PC-9 (cell line): ENCODE measurements at regions not wholly inside any gene's neighbourhood (a gene's known extent, or its start where the extent isn't known, plus 50 kb on each side); places are given as distances from the start of the nearest gene placed in this dataset.

Source experiments
- BruUV-seq: library from RNA; stranded (reverse); fragments of 400-500 nt; replicated peaks from 2 replicates; lab custom pipeline; 2021; lab: Mats Ljungman, UMichigan
- CTCF ChIA-PET: fragments of 300-600 bp; sonication (Branson Sonifier 250); formaldehyde crosslinking; loops from one replicate; lab custom pipeline; 2022; ENCODE audit warnings: antibody characterized with exemption; lab: Charles Lee
- POLR2A ChIA-PET: fragments of 300-600 bp; sonication (Branson Sonifier 250); formaldehyde crosslinking; loops from one replicate; lab custom pipeline; 2022; ENCODE audit warnings: antibody characterized with exemption; ENCODE audit not compliant: unreplicated experiment; lab: Charles Lee
- DNase-seq, 2 experiments: peaks; one replicate each; pipeline versions ENCODE4 v3.0.0 to v3.0.0-alpha.2; 2015 to 2022; ENCODE audit warnings: mixed read lengths in 1 of 2
- H2AFZ ChIP-seq: fragments of 200-600 bp; sonication (generic); 2 replicates; pipeline ENCODE4 v1.8.1; 2017; ENCODE audit warnings: antibody characterized with exemption
- H3F3A ChIP-seq: fragments of 200-600 bp; sonication (generic); 2 replicates; pipeline ENCODE4 v1.8.1; 2017; ENCODE audit warnings: antibody characterized with exemption, mild to moderate bottlenecking, low read depth; ENCODE audit not compliant: insufficient read depth
- H3K27ac ChIP-seq: fragments of 200-600 bp; sonication (generic); 2 replicates; pipeline ENCODE4 v1.6.1; 2016; ENCODE audit warnings: mixed run types
- H3K27me3 ChIP-seq: fragments of 200-600 bp; sonication (generic); 2 replicates; pipeline ENCODE4 v1.6.1; 2016; ENCODE audit warnings: low read depth, mixed run types; ENCODE audit not compliant: insufficient read depth
- H3K36me3 ChIP-seq: fragments of 200-600 bp; sonication (generic); 2 replicates; pipeline ENCODE4 v1.6.1; 2016; ENCODE audit warnings: low read depth, mixed run types
- H3K4me1 ChIP-seq: fragments of 200-600 bp; sonication (generic); replicated peaks from 2 replicates; pipeline ENCODE4 v1.6.1; 2016; ENCODE audit warnings: mixed run types; ENCODE audit not compliant: insufficient read depth
- H3K4me2 ChIP-seq: fragments of 200-600 bp; sonication (generic); 2 replicates; pipeline ENCODE4 v1.6.1; 2017; ENCODE audit warnings: mixed run types
- H3K4me3 ChIP-seq: fragments of 200-600 bp; sonication (generic); 2 replicates; pipeline ENCODE4 v1.6.1; 2016; ENCODE audit warnings: mixed run types
- H3K79me2 ChIP-seq: fragments of 200-600 bp; sonication (generic); 2 replicates; pipeline ENCODE4 v1.6.1; 2017; ENCODE audit warnings: low read depth, mixed run types
- H3K9me2 ChIP-seq: fragments of 200-600 bp; sonication (generic); 2 replicates; pipeline ENCODE4 v1.8.1; 2017; ENCODE audit warnings: mild to moderate bottlenecking; ENCODE audit not compliant: insufficient read depth
- H3K9me3 ChIP-seq: fragments of 200-600 bp; sonication (generic); 2 replicates; pipeline ENCODE4 v1.8.1; 2016; ENCODE audit warnings: low read depth; ENCODE audit not compliant: insufficient read depth
- H4K20me1 ChIP-seq: fragments of 200-600 bp; sonication (generic); 2 replicates; pipeline ENCODE4 v1.8.1; 2017; ENCODE audit not compliant: insufficient read depth
- EZH2 ChIP-seq: fragments of 200-600 bp; sonication (generic); IDR thresholded peaks from 2 replicates; pipeline ENCODE4 v1.8.0; 2017; ENCODE audit warnings: antibody characterized with exemption, low read depth
- intact Hi-C: fragments of 100-400 bp; cut with micrococcal nuclease; formaldehyde crosslinking; loops from one replicate; pipeline ENCODE4 v1.10.0; 2022; ENCODE audit not compliant: unreplicated experiment
- TF ChIP-seq, protein P1 (sequence below): fragments of 200-600 bp; sonication (generic); conservative IDR thresholded peaks from 2 replicates; pipeline ENCODE4 v1.6.1; 2017; ENCODE audit warnings: mixed run types, antibody characterized with exemption, mild to moderate bottlenecking, moderate library complexity

- ChIA-PET CTCF (no interaction called here), POLR2A (no interaction called here)
- H3K27ac ChIP-seq: no peak overlapping the region
- H3K4me2 ChIP-seq: no peak overlapping the region
- no peaks in the 10 kb centered on the region for H3K36me3 ChIP-seq
- no peaks in the 10 kb centered on the region for H3K4me1 ChIP-seq
- DNase-seq: no peak
- H3K4me3 ChIP-seq: no peak overlapping the region
- no peak overlapping the region for H2AFZ ChIP-seq
- H3K9me2 ChIP-seq: no peaks in the 10 kb centered on the region
- TF ChIP-seq, protein P1, sequence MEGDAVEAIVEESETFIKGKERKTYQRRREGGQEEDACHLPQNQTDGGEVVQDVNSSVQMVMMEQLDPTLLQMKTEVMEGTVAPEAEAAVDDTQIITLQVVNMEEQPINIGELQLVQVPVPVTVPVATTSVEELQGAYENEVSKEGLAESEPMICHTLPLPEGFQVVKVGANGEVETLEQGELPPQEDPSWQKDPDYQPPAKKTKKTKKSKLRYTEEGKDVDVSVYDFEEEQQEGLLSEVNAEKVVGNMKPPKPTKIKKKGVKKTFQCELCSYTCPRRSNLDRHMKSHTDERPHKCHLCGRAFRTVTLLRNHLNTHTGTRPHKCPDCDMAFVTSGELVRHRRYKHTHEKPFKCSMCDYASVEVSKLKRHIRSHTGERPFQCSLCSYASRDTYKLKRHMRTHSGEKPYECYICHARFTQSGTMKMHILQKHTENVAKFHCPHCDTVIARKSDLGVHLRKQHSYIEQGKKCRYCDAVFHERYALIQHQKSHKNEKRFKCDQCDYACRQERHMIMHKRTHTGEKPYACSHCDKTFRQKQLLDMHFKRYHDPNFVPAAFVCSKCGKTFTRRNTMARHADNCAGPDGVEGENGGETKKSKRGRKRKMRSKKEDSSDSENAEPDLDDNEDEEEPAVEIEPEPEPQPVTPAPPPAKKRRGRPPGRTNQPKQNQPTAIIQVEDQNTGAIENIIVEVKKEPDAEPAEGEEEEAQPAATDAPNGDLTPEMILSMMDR: no peak
- TF ChIP-seq EZH2: no peak
- no peaks in the 10 kb centered on the region for H3K79me2 ChIP-seq
- intact Hi-C loops: no loop called here
- BruUV-seq: no TSS peak
- H4K20me1 ChIP-seq: no peaks in the 10 kb centered on the region
- H3K9me3 ChIP-seq: no peaks in the 10 kb centered on the region
- no peaks in the 10 kb centered on the region for H3F3A ChIP-seq
- H3K27me3 ChIP-seq: no peaks in the 10 kb centered on the region
Observed at GRCh38 chr4:181949704-181950312, 293.4 kb upstream of the TENM3 start.

GRCh38 chr4:181950372-181951127 is 292.7 kb upstream of the TENM3 start:
- POLR2A ChIA-PET: no interaction called here

GRCh38 chr4:181951265-181951664 is 291.9 kb upstream of the TENM3 start:
- H3K27me3 ChIP-seq: no peaks in the 10 kb centered on the region
- no peak overlapping the region for H3K4me3 ChIP-seq
- intact Hi-C loops: no loop called here
- ChIA-PET POLR2A (no interaction called here), CTCF (no interaction called here)
- H3K36me3 ChIP-seq: no peaks in the 10 kb centered on the region
- no peak overlapping the region for H3K27ac ChIP-seq
- H3K9me3 ChIP-seq: no peaks in the 10 kb centered on the region
- H3K4me1 ChIP-seq: no peaks in the 10 kb centered on the region
- no peak overlapping the region for H2AFZ ChIP-seq
- no peaks in the 10 kb centered on the region for H3K79me2 ChIP-seq
- no peaks in the 10 kb centered on the region for H3K9me2 ChIP-seq
- DNase-seq: no peak
- no peak overlapping the region for H3K4me2 ChIP-seq
- H4K20me1 ChIP-seq: no peaks in the 10 kb centered on the region
- no peaks in the 10 kb centered on the region for H3F3A ChIP-seq
- no TSS peak for BruUV-seq
- no peak for TF ChIP-seq EZH2
- TF ChIP-seq, protein P1: no peak

More at GRCh38 chr4:181950372-181951127, 292.7 kb upstream of the TENM3 start:
- H3K4me1 ChIP-seq: no peaks in the 10 kb centered on the region
- TF ChIP-seq, protein P1: no peak
- TF ChIP-seq EZH2: no peak
- CTCF ChIA-PET: no interaction called here
- H2AFZ ChIP-seq: no peak overlapping the region
- H3K9me3 ChIP-seq: no peaks in the 10 kb centered on the region
- no peak overlapping the region for H3K27ac ChIP-seq
- no peaks in the 10 kb centered on the region for H3K27me3 ChIP-seq
- no peaks in the 10 kb centered on the region for H3K9me2 ChIP-seq
- BruUV-seq: no TSS peak
- intact Hi-C loops: no loop called here
- no peaks in the 10 kb centered on the region for H4K20me1 ChIP-seq
- H3K4me2 ChIP-seq: no peak overlapping the region
- no peak overlapping the region for H3K4me3 ChIP-seq
- H3K36me3 ChIP-seq: no peaks in the 10 kb centered on the region
- H3K79me2 ChIP-seq: no peaks in the 10 kb centered on the region
- H3F3A ChIP-seq: no peaks in the 10 kb centered on the region
- DNase-seq: no peak
